ENCODE measurements at regions not wholly inside any gene's neighbourhood (a gene's known extent, or its start where the extent isn't known, plus 50 kb on each side); places are given as distances from the start of the nearest gene placed in this dataset.

DNA sequence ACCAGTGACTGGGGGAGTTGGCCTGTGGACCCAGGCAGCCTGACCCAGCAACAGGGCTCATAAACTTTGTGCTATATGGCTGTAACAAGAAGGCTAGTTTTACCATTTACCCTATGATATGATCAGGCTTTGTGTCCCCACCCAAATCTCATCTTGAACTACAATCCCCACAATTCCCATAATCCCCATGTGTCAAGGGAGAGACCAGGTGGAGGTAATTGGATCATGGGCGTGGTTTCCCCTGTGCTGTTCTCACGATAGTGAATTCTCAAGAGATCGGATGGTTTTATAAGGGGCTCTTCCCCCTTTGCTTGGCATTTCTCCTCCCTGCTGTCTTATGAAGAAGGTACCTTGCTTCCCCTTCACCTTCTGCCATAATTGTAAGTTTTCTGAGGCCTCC lies 111.2 kb upstream of the NLRP1 start:
- DNase-seq = no peak

DNA sequence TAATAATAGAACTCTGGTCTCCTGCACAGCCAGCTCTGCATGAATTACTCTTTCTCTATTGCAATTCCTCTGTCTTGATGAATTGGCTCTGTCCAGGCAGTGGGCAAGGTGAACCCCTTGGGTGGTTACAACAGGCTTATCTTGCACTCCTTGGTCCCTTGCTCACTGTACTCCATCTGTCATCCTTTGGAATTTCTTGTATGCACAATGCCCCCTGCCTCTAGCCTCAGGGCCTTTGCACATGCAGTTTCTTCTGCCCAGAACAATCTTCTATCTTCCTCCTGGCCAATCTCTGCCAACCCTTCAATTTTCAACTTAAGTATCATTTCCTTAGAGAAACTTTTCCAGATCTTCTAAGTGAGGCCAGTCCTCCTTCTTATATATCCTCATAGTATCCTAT lies 114.7 kb upstream of the NLRP1 start:
- DNase-seq = no peak

DNA sequence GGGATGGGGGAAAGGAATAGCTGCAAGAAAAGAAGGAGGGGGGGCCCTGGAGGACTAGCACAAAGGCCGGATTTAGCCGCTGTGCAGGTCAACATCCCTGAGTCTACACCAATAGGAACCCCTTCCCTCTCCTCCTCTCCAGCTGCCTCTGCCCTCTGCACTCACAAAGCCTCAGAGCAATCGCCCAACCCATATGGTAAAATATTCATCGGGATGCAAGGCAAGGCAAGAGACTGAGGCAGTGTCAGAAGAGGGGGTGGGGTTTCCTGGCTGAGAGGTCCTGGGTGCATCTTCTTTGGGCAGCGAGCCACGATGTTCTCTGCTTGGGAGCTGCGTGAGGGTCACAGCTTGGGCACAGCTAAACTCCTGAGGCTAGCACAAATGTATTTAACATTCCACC lies 115.5 kb upstream of the NLRP1 start:
- no peak for DNase-seq

DNA sequence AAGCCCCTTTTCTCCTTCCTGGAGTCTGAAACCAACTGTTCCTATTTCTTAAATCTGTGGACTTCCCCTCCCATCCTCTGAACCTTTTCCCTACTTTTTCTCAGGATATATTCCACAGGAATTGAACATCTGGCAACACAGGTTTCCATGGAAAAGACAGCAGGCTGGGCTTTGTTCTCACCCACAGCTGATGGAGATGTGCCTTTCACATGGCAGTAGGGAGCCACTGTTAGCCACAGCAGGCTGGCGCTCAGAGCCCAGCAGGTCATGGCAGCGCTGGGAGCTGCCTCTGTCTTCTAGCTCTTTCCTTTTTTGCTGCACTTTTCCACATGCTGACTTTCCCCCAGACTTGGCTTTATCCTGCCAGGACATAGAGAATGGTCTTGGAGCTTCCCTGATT lies 116.4 kb upstream of the NLRP1 start:
- no peak for DNase-seq

DNA sequence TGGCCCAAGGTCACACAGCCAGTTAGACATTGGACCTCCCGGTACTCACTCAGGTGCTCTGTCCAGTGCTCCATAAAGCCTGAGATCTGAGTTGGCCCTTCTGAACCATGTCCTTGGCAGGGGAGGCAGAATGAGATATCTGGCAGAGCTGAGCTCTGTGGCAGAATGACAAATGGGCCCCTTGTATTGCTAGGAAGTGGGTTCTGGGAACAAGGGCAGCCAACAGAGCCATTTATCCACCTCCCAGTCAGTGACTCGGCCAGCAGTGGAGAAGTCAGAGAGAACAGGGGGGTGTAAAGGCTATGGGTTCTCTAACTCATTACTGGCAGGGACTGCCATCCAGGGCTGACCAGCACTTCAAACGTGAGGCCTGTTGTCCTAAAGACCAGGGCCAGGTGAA lies 117.1 kb upstream of the NLRP1 start:
- DNase-seq = no peak

DNA sequence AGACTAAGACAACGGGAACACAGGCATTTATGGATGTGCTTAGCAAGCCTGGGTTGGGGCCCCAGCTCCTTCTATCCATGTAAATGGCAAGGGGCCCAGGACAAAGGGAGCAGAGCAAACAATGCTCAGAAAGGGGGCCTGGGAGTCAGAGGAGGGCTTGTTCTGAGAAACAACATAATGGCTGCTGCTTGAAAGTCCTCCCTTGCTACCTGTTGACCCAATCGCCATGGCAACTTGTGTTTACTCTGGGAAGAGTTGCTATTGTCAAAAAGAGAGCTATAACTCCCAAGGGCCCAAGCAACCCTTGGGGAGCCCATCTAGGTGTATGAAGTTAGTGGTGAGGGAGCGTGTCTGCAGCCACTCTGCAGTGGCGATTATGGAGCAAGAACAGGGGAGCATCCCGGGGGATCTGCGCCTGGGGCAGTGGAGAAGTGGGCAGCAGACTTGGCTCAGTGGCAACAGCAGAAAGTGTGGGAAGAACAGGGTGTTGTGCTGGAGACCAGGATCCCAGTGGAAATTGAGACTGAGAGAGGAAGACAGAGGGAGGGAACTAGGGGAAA lies 118.7 kb upstream of the NLRP1 start:
- DNase-seq = no peak

DNA sequence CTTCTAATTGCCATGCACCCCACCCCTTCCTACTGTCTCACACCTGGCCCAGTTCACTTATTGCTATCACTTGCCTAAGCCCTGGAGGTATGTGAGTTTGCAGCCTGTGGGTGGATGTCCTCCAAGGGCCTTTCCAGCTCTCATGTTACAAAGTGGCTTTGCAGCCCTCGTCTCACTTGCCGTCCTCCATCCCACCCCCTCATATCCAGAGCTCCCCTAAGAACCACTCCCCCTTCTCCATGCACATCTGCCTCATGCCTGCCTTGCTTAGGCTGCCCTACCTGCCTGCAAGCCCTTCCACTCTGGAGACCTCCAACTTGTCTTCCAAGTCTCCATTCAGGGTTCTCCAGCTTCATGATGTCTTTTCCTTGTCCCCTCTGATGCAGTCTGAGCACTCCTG lies 119.4 kb upstream of the NLRP1 start:
- DNase-seq = no peak

DNA sequence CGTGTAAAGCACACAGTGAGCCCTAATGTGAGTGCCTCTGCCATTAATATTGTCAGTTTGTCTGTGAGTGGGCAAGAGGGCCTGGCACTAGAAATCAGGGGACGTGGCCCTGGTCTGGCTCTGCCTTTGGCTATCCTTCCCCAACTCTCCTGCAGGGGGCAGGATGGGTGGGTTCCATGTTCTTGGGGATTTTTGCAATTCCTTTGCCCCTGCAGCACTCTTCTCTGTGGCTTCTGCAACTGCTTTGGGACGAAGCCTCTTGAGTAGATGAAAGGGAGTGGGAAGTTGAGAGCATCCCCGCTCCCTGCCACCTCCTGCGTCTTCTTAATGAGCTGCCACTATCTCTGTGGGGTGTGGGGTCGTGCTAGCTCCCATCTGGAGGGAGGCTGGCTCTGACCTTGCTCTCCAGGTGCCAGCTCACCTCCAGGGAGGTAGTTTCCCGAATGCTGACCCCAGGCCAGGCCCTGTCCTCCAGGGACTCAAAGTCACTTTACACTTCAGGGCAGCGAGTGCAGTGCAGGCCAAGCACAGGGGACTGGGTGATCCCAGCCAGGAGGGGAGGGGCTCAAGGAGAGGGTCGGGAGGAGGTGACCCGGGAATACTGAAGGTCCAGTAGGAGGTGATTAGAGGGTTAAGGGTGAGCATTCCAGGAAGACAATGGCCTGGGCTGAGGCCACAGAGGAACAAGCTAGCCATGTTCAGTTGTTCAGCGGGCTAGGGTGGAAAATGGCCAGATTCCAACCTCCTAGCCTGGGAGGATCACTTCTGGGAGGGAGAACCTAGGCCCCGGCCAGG lies 121.0 kb upstream of the NLRP1 start:
- no peak for DNase-seq

DNA sequence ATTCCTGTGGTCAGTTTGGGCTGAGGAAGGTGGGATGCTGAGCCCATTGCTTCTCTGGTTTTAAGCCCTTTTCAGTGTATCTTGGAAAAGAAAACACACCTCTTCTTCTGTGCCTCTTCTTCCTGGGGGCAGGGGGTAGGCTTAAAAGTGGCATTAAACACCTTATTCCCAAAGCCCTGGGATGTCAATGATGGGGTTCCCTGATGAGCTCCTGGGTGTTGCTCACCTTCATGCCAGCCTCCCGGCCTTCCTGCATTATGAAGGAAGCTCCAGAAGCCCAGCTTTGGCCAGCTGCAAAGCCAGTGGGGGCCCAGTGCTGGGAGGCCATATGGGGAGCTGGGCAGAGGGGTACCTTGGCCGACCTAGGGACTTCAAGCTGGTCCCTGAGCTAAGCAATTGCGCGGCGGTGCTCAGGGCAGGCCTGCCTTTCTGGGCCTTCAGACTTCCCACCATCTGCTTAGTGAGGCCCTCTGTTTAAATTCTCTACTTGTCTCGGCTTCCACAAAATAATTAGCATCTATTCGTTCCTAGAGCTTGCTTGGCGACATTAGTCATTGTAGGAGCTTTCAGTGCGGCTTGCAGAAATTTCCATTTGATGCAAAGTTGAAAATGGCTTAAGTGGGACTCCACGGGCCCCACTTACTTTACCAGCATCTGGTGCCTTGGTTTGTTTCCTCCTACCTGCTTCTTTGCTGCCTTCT lies 121.7 kb upstream of the NLRP1 start:
- no peak for DNase-seq

DNA sequence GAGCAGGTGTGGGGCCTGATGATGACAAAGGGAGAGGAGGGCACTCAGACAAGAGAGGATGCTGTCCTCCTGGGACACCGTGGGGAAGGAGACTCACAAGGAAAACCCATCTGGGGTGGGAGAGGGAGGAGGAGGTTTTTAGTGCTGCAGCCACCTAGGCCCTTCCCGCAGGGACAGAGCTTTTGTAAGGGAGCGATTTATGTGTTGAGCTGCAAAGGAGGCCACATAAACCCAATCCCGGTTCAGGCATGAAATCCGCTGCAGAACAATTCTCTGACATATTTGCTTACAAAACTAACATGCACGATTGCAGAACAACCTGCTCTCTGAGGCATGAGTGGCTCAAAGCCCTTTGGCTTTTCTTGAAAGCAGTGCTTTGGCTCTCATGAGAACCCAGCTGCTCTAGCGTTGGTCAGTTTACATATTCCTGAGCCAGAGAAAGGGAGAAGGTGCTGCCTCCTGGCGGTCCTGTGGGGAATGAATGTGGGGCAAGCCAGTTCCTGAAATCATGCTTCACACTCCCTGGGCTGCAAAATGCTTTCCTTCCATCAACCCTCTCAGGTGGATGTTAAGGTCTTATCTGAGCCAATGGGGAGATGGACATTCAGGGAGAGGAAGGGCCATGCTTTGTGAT lies 122.4 kb upstream of the NLRP1 start:
- DNase-seq = peak; percentile 53

DNA sequence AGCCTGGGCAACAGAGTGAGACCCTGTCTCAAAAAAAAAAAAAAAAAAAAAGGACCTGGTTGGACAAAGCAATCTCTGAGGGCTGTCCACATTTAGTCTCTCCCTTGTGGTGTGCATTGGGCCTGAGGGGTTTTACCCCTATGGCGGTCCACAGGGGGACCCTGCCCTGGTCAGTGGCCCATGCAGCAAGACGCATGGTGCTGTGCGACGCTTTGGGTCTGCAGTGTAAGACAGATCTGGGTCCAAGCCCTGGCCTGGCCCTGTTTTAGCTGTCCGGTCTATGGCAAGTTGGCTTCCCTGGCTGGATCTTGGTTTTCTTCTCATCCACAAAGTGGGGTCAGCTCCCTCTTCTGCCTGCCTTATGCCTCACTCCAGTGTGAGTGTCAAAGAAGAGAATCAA lies 123.2 kb upstream of the NLRP1 start:
- no peak for DNase-seq

DNA sequence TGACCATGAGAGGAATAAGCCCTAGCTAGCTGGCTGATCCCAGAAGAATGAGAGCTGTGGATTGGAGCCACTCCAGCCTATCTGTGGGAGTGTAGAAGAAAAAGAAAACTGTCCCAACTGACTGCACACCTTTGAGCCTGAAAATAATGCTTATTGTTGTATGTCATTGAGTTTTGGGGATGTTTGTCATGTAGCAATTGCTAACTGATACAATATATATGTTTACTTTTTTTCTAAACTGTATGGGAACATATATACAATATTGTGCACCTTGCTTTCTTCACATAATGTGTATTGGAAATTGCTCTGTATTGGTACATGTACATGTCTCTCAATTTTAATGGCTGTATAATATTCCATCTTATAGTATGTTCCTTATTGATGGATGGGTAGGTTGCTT lies 124.0 kb upstream of the NLRP1 start:
- no peak for DNase-seq

DNA sequence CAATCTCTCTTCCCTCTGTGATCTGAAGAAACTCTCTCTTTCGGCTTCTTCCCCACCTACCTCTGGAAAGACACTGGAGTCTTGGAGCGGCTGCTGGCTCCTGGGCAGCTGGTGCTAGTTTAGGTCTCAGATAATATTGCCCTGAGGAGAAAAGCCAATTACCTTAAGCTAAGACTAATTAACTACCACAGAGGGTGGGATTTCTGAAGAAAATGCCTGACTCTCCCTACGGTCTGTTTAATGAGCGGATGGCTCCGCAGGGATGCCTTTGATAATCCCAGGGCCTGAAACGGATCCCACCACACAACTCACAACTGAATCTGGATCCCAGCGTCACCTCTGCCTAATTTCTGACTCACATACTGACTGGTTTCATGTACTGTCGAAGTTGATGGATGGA lies 127.0 kb upstream of the NLRP1 start:
- DNase-seq = no peak

DNA sequence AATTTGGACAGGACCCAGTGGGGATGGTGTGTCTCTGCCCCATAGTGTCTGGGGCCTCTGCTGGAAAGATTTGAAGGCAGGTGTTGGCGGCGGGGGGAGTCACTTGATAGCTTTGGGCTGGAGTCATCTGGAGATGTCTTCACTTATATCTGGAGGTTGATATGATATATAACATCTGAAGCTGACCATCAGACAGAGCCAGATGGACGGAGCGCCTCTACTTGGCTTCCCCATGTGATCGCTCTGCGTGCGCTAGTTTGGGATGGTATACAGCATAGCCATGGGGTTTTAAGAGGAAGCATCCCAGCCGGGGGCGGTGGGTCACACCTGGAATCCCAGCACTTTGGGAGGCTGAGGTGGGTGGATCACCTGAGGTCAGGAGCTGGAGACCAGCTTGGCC lies 130.7 kb upstream of the NLRP1 start:
- DNase-seq = no peak

DNA sequence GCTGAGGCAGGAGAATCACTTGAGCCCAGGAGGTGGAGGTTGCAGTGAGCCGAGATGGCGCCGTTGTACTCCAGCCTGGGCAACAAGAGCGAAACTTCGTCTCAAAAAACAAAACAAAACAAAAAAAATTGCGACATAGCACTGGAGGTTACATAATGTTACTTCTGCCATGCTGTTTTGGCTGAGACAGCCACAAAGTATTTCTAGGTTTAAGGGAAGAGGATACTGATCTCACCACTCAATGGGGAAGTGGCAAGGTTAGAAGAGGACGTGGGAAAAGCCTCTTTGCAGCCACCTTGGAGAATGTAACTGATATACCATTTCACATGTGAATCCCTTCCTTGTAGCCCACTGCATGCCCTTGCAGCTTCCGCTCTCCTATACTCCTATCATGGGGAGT lies 131.2 kb upstream of the NLRP1 start:
- no peak for DNase-seq

DNA sequence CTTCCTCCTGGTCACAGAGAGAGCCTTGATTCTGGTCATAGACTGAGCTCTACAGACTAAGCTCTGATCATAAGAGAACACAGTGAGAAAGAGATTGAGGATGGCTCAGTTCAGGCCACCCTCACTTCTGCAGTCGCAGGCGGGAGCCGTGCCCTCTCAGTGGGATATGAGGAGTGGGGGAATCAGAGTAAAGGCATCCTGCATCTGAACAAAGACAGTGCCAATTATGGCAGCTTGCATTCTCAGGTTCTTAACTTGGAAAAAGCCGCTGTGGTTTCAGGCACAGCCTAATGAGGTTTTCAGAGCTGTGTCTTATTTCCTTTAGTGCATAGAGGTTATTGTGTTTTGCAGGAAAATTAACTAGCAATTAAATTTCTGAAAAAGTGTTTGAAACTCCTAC lies 134.4 kb upstream of the NLRP1 start:
- DNase-seq = no peak

DNA sequence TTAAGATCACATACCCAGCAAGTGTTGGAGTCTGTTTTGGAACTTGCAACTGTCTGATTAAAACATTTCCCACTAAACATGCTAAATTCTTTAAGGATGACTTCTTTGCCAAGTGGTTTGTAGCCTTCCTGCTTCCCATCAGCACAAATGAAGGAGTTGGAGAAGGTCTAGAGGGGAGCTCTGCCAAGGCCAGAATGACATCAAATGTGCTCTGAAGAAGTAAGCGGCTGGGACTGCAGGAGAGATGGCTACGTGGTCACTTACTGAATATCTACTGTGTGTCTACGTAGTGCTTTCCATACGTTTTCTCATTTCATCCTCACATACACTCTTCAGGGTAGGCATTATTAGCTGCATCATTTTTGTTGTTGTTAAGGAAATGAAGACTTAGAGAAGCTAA lies 135.7 kb upstream of the NLRP1 start:
- DNase-seq = no peak

DNA sequence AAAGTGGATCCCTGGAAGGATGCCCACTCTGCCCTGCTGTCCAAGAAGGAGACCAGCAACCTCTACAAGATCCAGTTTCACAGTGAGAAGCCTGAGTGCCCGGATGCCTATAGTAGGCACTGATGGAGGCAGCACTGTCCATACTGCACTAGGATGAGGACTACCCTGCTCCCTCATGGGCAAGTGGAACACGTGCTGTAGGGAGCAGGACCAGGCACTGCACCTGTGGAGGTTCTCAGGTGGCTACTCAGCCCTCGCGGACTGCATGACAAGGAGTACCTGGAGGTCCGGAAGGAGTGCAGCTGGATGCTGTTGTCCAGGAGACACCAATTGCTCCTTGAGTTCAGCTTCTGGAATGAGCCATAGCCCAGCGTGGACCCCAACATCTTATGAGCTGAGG lies 146.1 kb upstream of the NLRP1 start:
- no peak for DNase-seq

DNA sequence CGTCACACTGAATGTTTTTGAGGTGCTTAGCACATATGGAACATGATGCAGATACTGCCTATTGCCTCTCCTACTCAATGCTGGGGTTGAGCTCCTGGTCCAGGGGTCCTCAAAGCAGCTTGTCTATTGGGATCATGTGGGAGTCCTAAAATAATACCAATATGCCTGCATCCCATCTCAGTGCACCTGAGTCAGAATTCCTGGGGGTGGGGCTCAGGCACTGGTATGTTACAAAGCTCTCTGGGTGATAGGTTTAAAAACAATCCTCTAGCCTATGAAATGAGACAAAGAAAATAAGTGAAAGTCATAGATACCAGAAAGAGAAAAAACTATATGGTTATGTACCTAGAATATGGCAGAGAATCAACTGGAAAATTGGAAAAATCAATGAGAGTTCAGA lies 156.6 kb upstream of the NLRP1 start:
- DNase-seq = no peak

DNA sequence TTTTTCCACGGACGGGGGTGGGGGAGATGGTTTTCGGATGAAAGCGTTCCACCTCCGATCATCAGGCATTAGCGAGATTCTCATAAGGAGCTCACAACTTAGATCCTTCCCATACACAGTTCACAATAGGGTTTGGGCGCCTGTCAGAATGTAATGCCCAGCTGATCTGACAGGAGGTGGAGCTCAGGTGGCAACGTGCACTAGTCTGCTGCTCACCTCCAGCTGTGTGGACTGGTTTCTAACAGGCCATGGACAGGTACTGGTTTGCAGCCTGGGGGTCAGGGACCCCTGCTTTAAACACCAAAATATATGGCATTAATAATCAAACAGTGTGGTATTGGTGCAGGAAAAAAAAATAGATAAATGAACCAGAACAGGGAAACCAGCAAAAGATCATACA lies 157.5 kb upstream of the NLRP1 start:
- no peak for DNase-seq

DNA sequence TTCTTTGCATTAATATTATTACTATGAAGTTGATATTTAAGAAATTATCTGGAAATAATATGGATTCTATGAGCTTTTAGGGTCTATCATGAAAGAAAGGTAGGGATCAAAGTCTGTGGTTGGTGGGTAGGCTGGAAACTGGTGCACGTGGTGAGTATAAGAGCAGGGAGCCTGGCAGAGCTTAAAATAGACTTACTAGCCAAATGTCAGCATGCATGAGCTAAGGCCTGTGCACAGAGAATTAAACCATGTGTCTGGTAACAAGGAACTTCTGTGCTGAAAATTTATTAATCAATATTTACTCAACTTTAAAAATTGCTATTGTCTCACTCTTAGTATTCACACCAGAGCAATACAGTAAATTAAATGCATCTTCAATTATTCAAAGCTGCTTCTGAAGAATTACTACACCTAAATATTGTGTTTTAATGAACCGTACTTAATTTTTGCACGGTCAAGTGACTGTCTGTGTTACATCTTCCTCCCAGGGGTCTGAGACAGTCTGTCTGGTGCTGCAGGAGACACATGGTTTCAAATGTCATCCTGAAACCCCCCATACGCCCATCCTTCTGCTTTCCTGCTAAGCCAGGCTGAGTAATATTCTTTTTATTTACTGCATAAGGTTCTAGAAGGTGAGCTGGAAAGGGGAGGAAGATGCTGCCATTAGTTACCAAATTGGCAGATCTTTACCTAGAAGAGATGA lies 161.0 kb upstream of the NLRP1 start:
- DNase-seq = no peak

DNA sequence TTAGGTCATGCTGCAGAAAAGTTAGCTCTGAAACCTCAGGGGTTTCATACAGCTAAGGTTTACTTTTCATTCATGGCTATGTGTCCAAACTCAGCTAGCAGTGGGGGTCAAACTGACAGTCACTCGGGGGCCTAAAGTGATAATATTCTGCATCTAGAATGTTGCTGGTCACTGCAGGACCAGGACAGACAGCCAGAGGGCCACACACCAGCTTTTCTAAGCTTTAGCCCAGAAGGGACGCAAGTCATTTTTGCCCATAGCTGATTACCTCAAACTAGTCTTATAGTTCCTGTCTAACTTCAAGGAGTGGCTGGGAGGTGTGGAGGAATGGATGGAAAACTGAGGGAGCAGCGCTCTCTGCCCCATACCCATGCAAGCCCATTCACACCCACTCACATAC lies 163.0 kb upstream of the NLRP1 start:
- DNase-seq = no peak

DNA sequence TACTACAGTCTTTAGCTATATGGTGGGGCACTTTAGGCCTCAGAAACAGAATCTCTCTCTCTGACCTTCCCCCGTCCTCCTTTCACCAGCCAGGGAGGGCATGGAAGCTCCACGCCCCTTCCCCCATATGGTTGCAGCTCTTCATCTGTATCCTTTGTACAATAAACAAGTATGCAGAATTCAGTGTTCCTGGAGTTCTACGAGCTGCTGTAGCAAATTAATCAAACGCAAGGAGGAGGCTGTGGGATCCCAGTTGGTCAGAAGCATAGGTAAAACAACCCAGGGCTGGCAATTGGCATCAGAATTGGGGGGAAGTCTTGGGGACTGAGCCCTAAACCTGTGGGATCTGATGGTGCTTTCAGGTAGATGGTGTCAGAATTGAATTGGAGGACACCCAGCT lies 163.7 kb upstream of the NLRP1 start:
- DNase-seq = no peak

All from RPMI8226 (cell line).